Coronary artery (tissue), 2 donors: ENCODE measurements at regions not wholly inside any gene's neighbourhood (a gene's known extent, or its start where the extent isn't known, plus 50 kb on each side); places are given as distances from the start of the nearest gene placed in this dataset.

Experiments
- DNase-seq: peaks from one replicate; pipeline ENCODE4 v3.0.0-alpha.2; 2017; ENCODE audit warnings: low spot score
- H3K27ac ChIP-seq, 2 donors: fragments of 200-600 bp; sonication (generic); one replicate each; pipeline ENCODE4 v1.5.1; 2016 to 2019
- H3K4me3 ChIP-seq: fragments of 200-600 bp; sonication (generic); 2 replicates; pipeline ENCODE4 v1.5.1; 2016; ENCODE audit warnings: mild to moderate bottlenecking, moderate library complexity
- TF ChIP-seq, protein P1 (sequence below): fragments of 200-600 bp; sonication (generic); IDR thresholded peaks from one replicate; pipeline ENCODE4 v1.5.1; 2019; ENCODE audit warnings: antibody characterized with exemption

DNA sequence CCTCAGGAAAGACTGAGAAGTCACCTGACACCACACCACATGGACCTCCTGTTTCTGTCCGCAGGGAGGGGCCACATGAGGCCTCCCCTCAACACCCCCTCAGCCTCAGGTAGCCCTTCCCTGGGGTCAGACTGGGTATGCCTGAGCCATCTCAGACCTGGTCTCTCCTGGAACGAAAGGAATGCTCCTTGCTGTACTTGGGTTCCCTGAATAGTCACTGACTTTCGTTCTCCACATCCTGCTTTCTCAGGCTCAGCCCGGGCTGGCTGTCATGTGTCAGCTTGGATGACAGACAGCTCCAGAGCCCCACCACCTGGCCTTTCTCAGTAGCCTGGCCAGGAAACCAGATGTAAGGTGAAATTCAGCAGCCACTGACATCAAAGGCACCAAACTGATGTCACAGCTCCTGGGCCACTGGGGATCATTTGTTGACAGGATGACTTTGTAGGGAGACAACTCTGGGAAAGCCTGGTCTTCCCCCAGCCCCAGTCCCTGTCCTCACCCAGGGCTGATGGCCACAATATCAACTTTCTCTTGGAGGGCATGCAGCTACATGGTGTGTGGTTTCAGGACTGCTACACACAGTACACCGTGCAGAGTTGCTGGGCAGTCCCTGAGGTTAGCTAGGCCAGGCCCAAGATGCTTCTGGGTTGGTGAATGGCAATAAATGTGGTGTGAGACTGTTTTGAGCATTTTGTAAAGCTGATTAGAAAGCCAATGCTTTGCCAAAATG is 141.4 kb upstream of the MRPS22 start:
- DNase-seq: no peak
- TF ChIP-seq, protein P1, sequence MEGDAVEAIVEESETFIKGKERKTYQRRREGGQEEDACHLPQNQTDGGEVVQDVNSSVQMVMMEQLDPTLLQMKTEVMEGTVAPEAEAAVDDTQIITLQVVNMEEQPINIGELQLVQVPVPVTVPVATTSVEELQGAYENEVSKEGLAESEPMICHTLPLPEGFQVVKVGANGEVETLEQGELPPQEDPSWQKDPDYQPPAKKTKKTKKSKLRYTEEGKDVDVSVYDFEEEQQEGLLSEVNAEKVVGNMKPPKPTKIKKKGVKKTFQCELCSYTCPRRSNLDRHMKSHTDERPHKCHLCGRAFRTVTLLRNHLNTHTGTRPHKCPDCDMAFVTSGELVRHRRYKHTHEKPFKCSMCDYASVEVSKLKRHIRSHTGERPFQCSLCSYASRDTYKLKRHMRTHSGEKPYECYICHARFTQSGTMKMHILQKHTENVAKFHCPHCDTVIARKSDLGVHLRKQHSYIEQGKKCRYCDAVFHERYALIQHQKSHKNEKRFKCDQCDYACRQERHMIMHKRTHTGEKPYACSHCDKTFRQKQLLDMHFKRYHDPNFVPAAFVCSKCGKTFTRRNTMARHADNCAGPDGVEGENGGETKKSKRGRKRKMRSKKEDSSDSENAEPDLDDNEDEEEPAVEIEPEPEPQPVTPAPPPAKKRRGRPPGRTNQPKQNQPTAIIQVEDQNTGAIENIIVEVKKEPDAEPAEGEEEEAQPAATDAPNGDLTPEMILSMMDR: no peak
- no peak overlapping the region for H3K27ac ChIP-seq
- H3K4me3 ChIP-seq: no peak overlapping the region

DNA sequence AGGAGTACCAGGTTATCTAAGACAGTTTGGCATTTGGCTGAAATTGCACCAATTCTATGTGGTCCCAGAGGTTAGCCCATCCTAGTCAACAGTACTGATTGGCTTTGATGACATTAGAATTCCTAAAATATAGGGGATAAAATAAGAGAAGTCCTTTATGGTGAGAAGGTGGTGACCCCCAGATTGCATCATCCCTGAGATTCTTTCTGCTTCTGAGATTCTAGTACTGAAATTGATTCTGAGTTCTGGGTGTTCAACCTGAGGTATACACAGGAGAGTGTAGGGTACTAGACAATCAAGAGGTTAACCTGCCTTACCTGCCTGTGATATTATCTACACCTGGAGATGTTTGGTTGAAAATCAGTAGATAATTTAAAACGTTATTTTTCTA is 140.9 kb upstream of the MRPS22 start:
- Histone ChIP-seq H3K4me3 (no peak overlapping the region), H3K27ac (no peak overlapping the region)
- DNase-seq: no peak
- TF ChIP-seq, protein P1: no peak

DNA sequence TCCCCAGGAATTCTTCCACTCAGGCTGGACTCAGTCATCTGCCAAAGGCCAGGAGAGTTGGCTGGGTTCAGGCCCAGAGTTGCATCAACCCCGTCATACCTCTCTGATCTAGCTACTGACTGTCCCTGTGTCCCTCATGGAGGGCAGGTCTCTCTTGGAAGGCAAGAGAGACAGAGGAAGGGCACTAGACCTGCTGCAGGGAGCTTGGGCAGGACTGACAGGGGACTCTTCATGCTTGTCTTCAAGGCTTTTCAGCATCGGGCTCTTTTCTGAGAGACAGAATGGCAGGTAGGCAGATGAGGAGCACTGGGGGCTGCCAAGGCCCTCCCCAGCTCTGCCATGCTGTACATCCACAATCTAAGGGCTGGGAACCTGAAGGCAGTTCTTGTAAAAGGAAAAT is 140.1 kb upstream of the MRPS22 start:
- Histone ChIP-seq H3K4me3 (no peak overlapping the region), H3K27ac (no peak overlapping the region)
- no peak for DNase-seq
- TF ChIP-seq, protein P1: no peak

DNA sequence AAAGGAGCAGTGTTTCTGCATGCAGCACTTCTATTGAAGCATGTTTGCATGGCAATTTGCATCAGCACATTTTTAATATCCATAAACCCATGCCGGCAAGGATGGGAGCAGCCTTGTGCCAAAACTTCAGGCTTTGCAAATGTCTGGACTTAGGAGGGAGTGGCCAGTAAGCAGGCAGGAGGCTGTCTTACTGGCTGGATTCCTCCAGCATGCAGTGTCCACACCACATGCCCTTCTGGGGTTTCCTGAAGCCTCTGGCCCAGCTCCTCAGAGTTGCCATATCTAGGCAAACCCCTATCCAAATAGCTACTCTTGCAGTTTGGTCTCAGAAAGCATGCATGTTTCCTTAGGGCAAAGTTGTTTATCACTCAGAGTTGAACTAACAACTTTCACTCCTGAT is 139.1 kb upstream of the MRPS22 start:
- no peak overlapping the region for H3K27ac ChIP-seq
- no peak overlapping the region for H3K4me3 ChIP-seq
- TF ChIP-seq, protein P1: no peak
- DNase-seq: no peak

DNA sequence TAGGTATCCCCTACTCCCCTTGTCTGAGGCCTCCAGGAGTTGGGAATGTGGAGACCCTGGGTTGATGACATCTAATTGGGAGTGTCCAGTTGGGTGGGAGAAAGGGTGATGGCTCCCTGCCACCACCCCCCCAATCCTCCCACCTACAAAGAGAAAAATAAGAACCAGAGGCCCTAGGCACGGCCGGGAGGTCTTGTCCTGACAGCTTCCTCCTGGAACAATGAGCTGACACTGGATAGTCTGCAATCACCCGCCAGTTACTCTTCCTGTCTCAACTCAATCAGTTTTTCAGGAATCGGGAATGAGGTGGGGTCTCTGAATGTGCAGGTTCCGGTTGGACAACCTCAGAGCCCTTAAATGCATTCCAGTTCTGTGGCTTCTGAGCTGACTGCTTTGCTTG is 129.9 kb upstream of the MRPS22 start:
- Histone ChIP-seq H3K27ac (no peak overlapping the region), H3K4me3 (no peak overlapping the region)
- DNase-seq: no peak
- TF ChIP-seq, protein P1: no peak

DNA sequence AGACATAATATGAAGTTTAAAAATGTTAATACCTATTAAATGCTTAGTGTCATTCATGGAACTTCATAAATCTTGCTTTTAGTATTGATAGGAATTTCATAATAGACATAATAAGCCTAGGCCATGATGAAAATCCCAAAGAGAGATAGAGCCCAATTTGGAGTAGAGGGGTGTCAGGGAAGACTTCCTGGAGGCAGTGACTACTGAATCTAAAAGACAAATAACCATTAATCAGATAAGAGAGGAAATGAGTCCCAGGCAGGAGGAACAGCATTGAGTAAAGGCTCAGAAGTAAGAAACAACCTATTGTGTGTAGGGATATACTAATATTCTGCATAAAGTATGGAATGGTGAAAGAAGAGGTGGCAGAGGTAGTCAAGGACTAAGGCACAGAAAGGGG is 126.9 kb upstream of the MRPS22 start:
- H3K27ac ChIP-seq: no peak overlapping the region
- TF ChIP-seq, protein P1: no peak

DNA sequence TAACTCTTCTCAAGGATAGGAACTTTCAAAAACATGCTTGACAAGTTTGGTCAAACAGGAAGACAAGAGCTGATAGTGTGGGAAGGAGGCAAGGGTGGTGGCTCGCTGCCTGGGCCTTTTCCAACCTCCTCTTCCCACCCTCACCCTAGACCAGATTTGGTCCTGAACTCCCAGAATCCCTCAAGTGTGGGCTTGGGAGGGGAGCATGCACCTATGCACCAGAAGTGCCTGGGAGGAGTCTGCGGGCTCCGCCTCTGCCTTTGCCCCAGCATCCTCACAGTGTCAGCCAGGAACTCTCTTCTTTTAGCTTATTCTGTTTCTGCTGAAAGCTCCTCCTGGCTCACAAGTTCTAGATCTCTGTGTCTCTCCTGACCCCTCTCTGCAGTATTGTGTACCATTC is 126.2 kb upstream of the MRPS22 start:
- no peak overlapping the region for H3K27ac ChIP-seq
- no peak overlapping the region for H3K4me3 ChIP-seq
- TF ChIP-seq, protein P1: no peak
- DNase-seq: no peak

More for the DNA sequence above, 126.9 kb upstream of the MRPS22 start:
- no peak for DNase-seq
- no peak overlapping the region for H3K4me3 ChIP-seq
